Gastroesophageal sphincter (tissue), 4 donors: ENCODE measurements at regions not wholly inside any gene's neighbourhood (a gene's known extent, or its start where the extent isn't known, plus 50 kb on each side); places are given as distances from the start of the nearest gene placed in this dataset.
"Not testable (repeated sequence)": the region's sequence is repeated elsewhere in the genome, so short reads cannot be mapped to it uniquely, and the experiment has no call there.

Source experiments
- ATAC-seq: fragments of 150-250 bp; one replicate; pipeline ENCODE4 v1.9.1; 2016; ENCODE audit warnings: mild to moderate bottlenecking, moderate library complexity
- H3K27ac ChIP-seq, 4 donors: fragments of 200-600 bp; sonication (generic) in 3 of 4; 1 replicate in 3 of 4; 2 replicates in 1 of 4; pipeline ENCODE4 v1.5.1; 2016 to 2019
- H3K27me3 ChIP-seq: fragments of 200-600 bp; sonication (generic); one replicate; pipeline ENCODE4 v1.5.1; 2019
- H3K36me3 ChIP-seq, 2 donors: fragments of 200-600 bp; sonication (generic); one replicate each; pipeline ENCODE4 v1.5.1; 2019; ENCODE audit warnings: control low read depth in 1 of 2
- H3K4me1 ChIP-seq, 3 donors: fragments of 200-600 bp; sonication (generic); 1 replicate in 2 of 3; 2 replicates in 1 of 3; pipeline ENCODE4 v1.5.1; 2016 to 2019; ENCODE audit warnings: control low read depth in 2 of 3
- H3K4me3 ChIP-seq, 2 donors: fragments of 200-600 bp; sonication (generic); one replicate each; pipeline ENCODE4 v1.5.1; 2019; ENCODE audit warnings: mild to moderate bottlenecking in 1 of 2, moderate library complexity in 1 of 2
- H3K9me3 ChIP-seq, 3 donors: fragments of 200-600 bp; sonication (generic); one replicate each; pipeline ENCODE4 v1.5.1; 2017 to 2019; ENCODE audit warnings: control low read depth in 2 of 3
- CTCF ChIP-seq, 4 experiments: fragments of 200-600 bp in 2 of 4; fragments of 450-650 bp in 2 of 4; sonication (generic) in 1 of 4; IDR thresholded peaks; one replicate each; pipeline ENCODE4 v1.5.1; 2017 to 2019; ENCODE audit warnings: antibody characterized with exemption in 4 of 4, mild to moderate bottlenecking in 2 of 4, moderate library complexity in 2 of 4
- EP300 ChIP-seq: sonication (generic); formaldehyde crosslinking; IDR thresholded peaks from one replicate; pipeline ENCODE4 v1.6.1; 2017; ENCODE audit warnings: antibody characterized with exemption, mild to moderate bottlenecking
- POLR2A ChIP-seq, 2 donors: fragments of 450-650 bp; IDR thresholded peaks; one replicate each; pipeline ENCODE4 v1.6.1; 2017; ENCODE audit warnings: antibody characterized with exemption in 2 of 2, mild to moderate bottlenecking in 2 of 2, moderate library complexity in 1 of 2
- POLR2AphosphoS5 ChIP-seq: sonication (generic); formaldehyde crosslinking; IDR thresholded peaks from one replicate; pipeline ENCODE4 v1.6.1; 2017; ENCODE audit warnings: antibody characterized with exemption
- WGBS, 2 donors: methylation state at CpG; one replicate each; pipeline ENCODE4 v1.1.5; 2018; ENCODE audit warnings: low coverage in 1 of 2; 5-methylcytosine and 5-hydroxymethylcytosine counted together

GRCh38 chr10:42533866-42534265 is 104.5 kb downstream of the ZNF33B start:
- not testable (repeated sequence) for H3K4me3 ChIP-seq, ATAC-seq, H3K27ac ChIP-seq, H3K4me1 ChIP-seq, H3K27me3 ChIP-seq
- Histone ChIP-seq H3K36me3 (peaks cover 0 to 26% of the 10 kb centered on the region in 2 donors), H3K9me3 (peaks cover 0 to 81% (median 11%) of the 10 kb centered on the region in 3 donors)

GRCh38 chr10:42532996-42533395 is 105.4 kb downstream of the ZNF33B start:
- Histone ChIP-seq H3K4me3 (no peak overlapping the region), H3K9me3 (peaks cover 0 to 75% (median 11%) of the 10 kb centered on the region in 3 donors), H3K27me3 (no peaks in the 10 kb centered on the region), H3K27ac (no peak overlapping the region), H3K4me1 (no peaks in the 10 kb centered on the region), H3K36me3 (peaks cover 0 to 19% of the 10 kb centered on the region in 2 donors)
- 92 to 100% methylated on average over 1 of the region's 1 CpG for WGBS, 2 donors
- no peak for ATAC-seq
- TF ChIP-seq CTCF (IDR thresholded peaks at IDR 0.05) (no peak), POLR2AphosphoS5 (no peak), EP300 (no peak), POLR2A (IDR thresholded peaks at IDR 0.05) (no peak)

GRCh38 chr10:42523098-42523497 is 115.3 kb downstream of the ZNF33B start:
- Histone ChIP-seq H3K36me3 (peaks cover 14 to 72% of the 10 kb centered on the region in 2 donors), H3K4me3 (no peak overlapping the region), H3K4me1 (no peaks in the 10 kb centered on the region), H3K27me3 (no peaks in the 10 kb centered on the region), H3K9me3 (peaks cover 18 to 97% (median 23%) of the 10 kb centered on the region in 3 donors), H3K27ac (no peak overlapping the region)
- ATAC-seq = no peak
- 80 to 88% methylated on average over 2 of the region's 2 CpGs for WGBS, 2 donors
- TF ChIP-seq POLR2A (IDR thresholded peaks at IDR 0.05) = no peak
- no peak for TF ChIP-seq EP300
- no peak for TF ChIP-seq POLR2AphosphoS5
- TF ChIP-seq CTCF (IDR thresholded peaks at IDR 0.05) = no peak

- ATAC-seq = no peak
- Histone ChIP-seq H3K27me3 (no peaks in the 10 kb centered on the region), H3K36me3 (peaks cover 14 to 60% of the 10 kb centered on the region in 2 donors), H3K9me3 (peaks cover 27 to 100% (median 31%) of the 10 kb centered on the region in 3 donors), H3K27ac (no peak overlapping the region), H3K4me3 (no peak overlapping the region), H3K4me1 (no peaks in the 10 kb centered on the region)
- 81 to 86% methylated on average over 3 to 5 of the region's 5 CpGs for whole genome bisulfite sequencing, 2 donors
- TF ChIP-seq CTCF (IDR thresholded peaks at IDR 0.05) (no peak), POLR2AphosphoS5 (no peak), EP300 (no peak), POLR2A (IDR thresholded peaks at IDR 0.05) (no peak)
These were observed 118.5 kb downstream of the ZNF33B start for GRCh38 chr10:42519761-42520460.

GRCh38 chr10:42519079-42519478 is 119.3 kb downstream of the ZNF33B start:
- Histone ChIP-seq H3K27ac (no peak overlapping the region), H3K27me3 (no peaks in the 10 kb centered on the region), H3K36me3 (peaks cover 14 to 52% of the 10 kb centered on the region in 2 donors), H3K4me1 (no peaks in the 10 kb centered on the region), H3K4me3 (no peak overlapping the region), H3K9me3 (peaks cover 28 to 100% (median 31%) of the 10 kb centered on the region in 3 donors)
- no peak for ATAC-seq
- TF ChIP-seq EP300 = no peak
- TF ChIP-seq CTCF (IDR thresholded peaks at IDR 0.05) = no peak
- no peak for TF ChIP-seq POLR2AphosphoS5
- no peak for TF ChIP-seq POLR2A (IDR thresholded peaks at IDR 0.05)
- 100% methylated on average over 2 of the region's 2 CpGs for WGBS, 2 donors
